ENCODE measurements at regions not wholly inside any gene's neighbourhood (a gene's known extent, or its start where the extent isn't known, plus 50 kb on each side); places are given as distances from the start of the nearest gene placed in this dataset.

- no peak for TF ChIP-seq POLR2AphosphoS5 (IDR thresholded peaks at IDR 0.05; ENCODE audit: low read depth, low read length)
- TF ChIP-seq CTCF (IDR thresholded peaks at IDR 0.05) = no peak
- no peak for TF ChIP-seq TCF7L2 (IDR thresholded peaks at IDR 0.05; ENCODE audit: low read depth, low read length)
- no peak for TF ChIP-seq SIN3A (IDR thresholded peaks at IDR 0.05; ENCODE audit: borderline replicate concordance, insufficient read depth, low read depth, low read length)
Measured at GRCh38 chr21:35191128-35191527, 142.0 kb upstream of the RUNX1 start.
